ENCODE measurements at regions not wholly inside any gene's neighbourhood (a gene's known extent, or its start where the extent isn't known, plus 50 kb on each side); places are given as distances from the start of the nearest gene placed in this dataset.
"Not testable (repeated sequence)": the region's sequence is repeated elsewhere in the genome, so short reads cannot be mapped to it uniquely, and the experiment has no call there.

- Histone ChIP-seq H3K27me3 (replicated peaks; ENCODE audit: insufficient read depth, low read depth, low read length, poor library complexity) (peaks cover 27% of the 10 kb centered on the region), H3K27ac (ENCODE audit: low read depth, low read length, poor library complexity, severe bottlenecking) (no peak overlapping the region), H3K4me1 (ENCODE audit: insufficient read depth, low read length, poor library complexity, severe bottlenecking) (no peaks in the 10 kb centered on the region), H3K4me3 (ENCODE audit: low read depth, low read length, poor library complexity, severe bottlenecking) (no peak overlapping the region), H3K9me3 (ENCODE audit: low read depth, low read length, poor library complexity, severe bottlenecking) (no peaks in the 10 kb centered on the region), H3K36me3 (ENCODE audit: insufficient read depth, low read length, poor library complexity, severe bottlenecking) (no peaks in the 10 kb centered on the region)
- intact Hi-C loops (cut with micrococcal nuclease; ENCODE audit: unreplicated experiment) = no loop called here
- POLR2A ChIA-PET (ENCODE audit: low non-redundant PET) = no interaction called here
- DNase-seq (ENCODE audit: low spot score) = no peak
- BruUV-seq (replicated peaks) = no TSS peak
- TF ChIP-seq EZH2 (IDR thresholded peaks at IDR 0.05; ENCODE audit: borderline replicate concordance, low read depth, low read length, poor library complexity, severe bottlenecking) (no peak), CTCF (conservative IDR thresholded peaks at IDR 0.05; ENCODE audit: low read depth, low read length) (no peak)
- CTCF ChIA-PET = no interaction called here
Measured at GRCh38 chr14:104416383-104416782, 163.2 kb upstream of the C14orf180 start.

- intact Hi-C loops (cut with micrococcal nuclease; ENCODE audit: unreplicated experiment) = no loop called here
- DNase-seq (ENCODE audit: low spot score) = no peak
- Histone ChIP-seq H3K27ac (ENCODE audit: low read depth, low read length, poor library complexity, severe bottlenecking) (no peak overlapping the region), H3K36me3 (ENCODE audit: insufficient read depth, low read length, poor library complexity, severe bottlenecking) (no peaks in the 10 kb centered on the region), H3K4me3 (ENCODE audit: low read depth, low read length, poor library complexity, severe bottlenecking) (no peak overlapping the region), H3K4me1 (ENCODE audit: insufficient read depth, low read length, poor library complexity, severe bottlenecking) (no peaks in the 10 kb centered on the region), H3K27me3 (replicated peaks; ENCODE audit: insufficient read depth, low read depth, low read length, poor library complexity) (peaks cover 27% of the 10 kb centered on the region), H3K9me3 (ENCODE audit: low read depth, low read length, poor library complexity, severe bottlenecking) (no peaks in the 10 kb centered on the region)
- TF ChIP-seq CTCF (conservative IDR thresholded peaks at IDR 0.05; ENCODE audit: low read depth, low read length) (no peak), EZH2 (IDR thresholded peaks at IDR 0.05; ENCODE audit: borderline replicate concordance, low read depth, low read length, poor library complexity, severe bottlenecking) (no peak)
- no TSS peak for BruUV-seq (replicated peaks)
- POLR2A ChIA-PET (ENCODE audit: low non-redundant PET) = interaction anchor here (0.7 kb wide), 1 partner anchor 29 kb away, joined by 5 read pairs; no protein-coding TSS in a partner anchor
- CTCF ChIA-PET = no interaction called here
Measured at GRCh38 chr14:104419865-104420505, 159.6 kb upstream of the C14orf180 start.

GRCh38 chr14:104420523-104420922, 159.0 kb upstream of the C14orf180 start:
- H3K27ac ChIP-seq (ENCODE audit: low read depth, low read length, poor library complexity, severe bottlenecking); H3K9me3 ChIP-seq (ENCODE audit: low read depth, low read length, poor library complexity, severe bottlenecking); intact Hi-C loops (cut with micrococcal nuclease; ENCODE audit: unreplicated experiment); CTCF ChIA-PET; H3K36me3 ChIP-seq (ENCODE audit: insufficient read depth, low read length, poor library complexity, severe bottlenecking); H3K4me1 ChIP-seq (ENCODE audit: insufficient read depth, low read length, poor library complexity, severe bottlenecking); BruUV-seq (replicated peaks); DNase-seq (ENCODE audit: low spot score); H3K4me3 ChIP-seq (ENCODE audit: low read depth, low read length, poor library complexity, severe bottlenecking): not testable (repeated sequence)
- H3K27me3 ChIP-seq (replicated peaks; ENCODE audit: insufficient read depth, low read depth, low read length, poor library complexity) = peaks cover 27% of the 10 kb centered on the region
- POLR2A ChIA-PET (ENCODE audit: low non-redundant PET) = interaction anchor here (0.7 kb wide), 1 partner anchor 30 kb away, joined by 5 read pairs; no protein-coding TSS in a partner anchor

- no peak overlapping the region for H3K27ac ChIP-seq (ENCODE audit: low read depth, low read length, poor library complexity, severe bottlenecking)
- CTCF ChIA-PET = no interaction called here
- BruUV-seq (replicated peaks) = no TSS peak
- no peaks in the 10 kb centered on the region for H3K4me1 ChIP-seq (ENCODE audit: insufficient read depth, low read length, poor library complexity, severe bottlenecking)
- no peaks in the 10 kb centered on the region for H3K36me3 ChIP-seq (ENCODE audit: insufficient read depth, low read length, poor library complexity, severe bottlenecking)
- no peak overlapping the region for H3K4me3 ChIP-seq (ENCODE audit: low read depth, low read length, poor library complexity, severe bottlenecking)
- no peak for DNase-seq (ENCODE audit: low spot score)
- H3K27me3 ChIP-seq (replicated peaks; ENCODE audit: insufficient read depth, low read depth, low read length, poor library complexity) = peaks cover 26% of the 10 kb centered on the region
- H3K9me3 ChIP-seq (ENCODE audit: low read depth, low read length, poor library complexity, severe bottlenecking) = no peaks in the 10 kb centered on the region
- POLR2A ChIA-PET (ENCODE audit: low non-redundant PET) = interaction anchor here (0.7 kb wide), 1 partner anchor 30 kb away, joined by 5 read pairs; no protein-coding TSS in a partner anchor
- intact Hi-C loops (cut with micrococcal nuclease; ENCODE audit: unreplicated experiment) = no loop called here
- TF ChIP-seq CTCF (conservative IDR thresholded peaks at IDR 0.05; ENCODE audit: low read depth, low read length) = no peak
- TF ChIP-seq EZH2 (IDR thresholded peaks at IDR 0.05; ENCODE audit: borderline replicate concordance, low read depth, low read length, poor library complexity, severe bottlenecking) = no peak
Measured at GRCh38 chr14:104420990-104421389, 158.6 kb upstream of the C14orf180 start.
